ENCODE measurements at regions not wholly inside any gene's neighbourhood (a gene's known extent, or its start where the extent isn't known, plus 50 kb on each side); places are given as distances from the start of the nearest gene placed in this dataset.
"Not testable (repeated sequence)": the region's sequence is repeated elsewhere in the genome, so short reads cannot be mapped to it uniquely, and the experiment has no call there.

GRCh38 chr4:112954286-112954685 lies 95.2 kb upstream of the ANK2 start:
- no peak overlapping the region for H3K4me2 ChIP-seq (ENCODE audit: low read length)
- no peaks in the 10 kb centered on the region for H3K9me3 ChIP-seq (ENCODE audit: low read length)
- H3K27me3 ChIP-seq (ENCODE audit: insufficient read depth, low read depth, low read length) = no peaks in the 10 kb centered on the region
- H3F3A ChIP-seq (ENCODE audit: insufficient read depth, low read length, poor library complexity, severe bottlenecking) = no peaks in the 10 kb centered on the region
- H4K20me1 ChIP-seq (ENCODE audit: insufficient read depth) = no peaks in the 10 kb centered on the region
- no peaks in the 10 kb centered on the region for H3K9me2 ChIP-seq (ENCODE audit: insufficient read depth, low read length)
- no peaks in the 10 kb centered on the region for H3K36me3 ChIP-seq (ENCODE audit: insufficient read depth, low read length)
- H3K27ac ChIP-seq (ENCODE audit: low read length) = no peak overlapping the region
- no peaks in the 10 kb centered on the region for H3K79me2 ChIP-seq (replicated peaks; ENCODE audit: insufficient read depth, low read length)
- no peak overlapping the region for H3K4me3 ChIP-seq (ENCODE audit: low read length)
- TF ChIP-seq RAD21 (conservative IDR thresholded peaks at IDR 0.05) = no peak
- no peak for TF ChIP-seq CTCF (IDR thresholded peaks at IDR 0.05; ENCODE audit: poor library complexity, severe bottlenecking)
- no peak for TF ChIP-seq REST (IDR thresholded peaks at IDR 0.05; ENCODE audit: borderline replicate concordance)
- no peak for TF ChIP-seq EP300 (conservative IDR thresholded peaks at IDR 0.05; ENCODE audit: poor library complexity, severe bottlenecking)
- no peak for TF ChIP-seq TAF1 (IDR thresholded peaks at IDR 0.05; ENCODE audit: low read depth)
- TF ChIP-seq MXI1 (conservative IDR thresholded peaks at IDR 0.05; ENCODE audit: poor library complexity, severe bottlenecking) = no peak
- TF ChIP-seq POLR2AphosphoS5 (IDR thresholded peaks at IDR 0.05) = no peak
- no peak for TF ChIP-seq EZH2 (IDR thresholded peaks at IDR 0.05; ENCODE audit: borderline replicate concordance, insufficient read depth, low read length, poor library complexity, severe bottlenecking)
- TF ChIP-seq SMC3 (conservative IDR thresholded peaks at IDR 0.05; ENCODE audit: poor library complexity) = no peak
- no peak overlapping the region for H3K9ac ChIP-seq (ENCODE audit: low read length)
- no peak overlapping the region for H2AFZ ChIP-seq (ENCODE audit: low read depth, low read length)

DNA sequence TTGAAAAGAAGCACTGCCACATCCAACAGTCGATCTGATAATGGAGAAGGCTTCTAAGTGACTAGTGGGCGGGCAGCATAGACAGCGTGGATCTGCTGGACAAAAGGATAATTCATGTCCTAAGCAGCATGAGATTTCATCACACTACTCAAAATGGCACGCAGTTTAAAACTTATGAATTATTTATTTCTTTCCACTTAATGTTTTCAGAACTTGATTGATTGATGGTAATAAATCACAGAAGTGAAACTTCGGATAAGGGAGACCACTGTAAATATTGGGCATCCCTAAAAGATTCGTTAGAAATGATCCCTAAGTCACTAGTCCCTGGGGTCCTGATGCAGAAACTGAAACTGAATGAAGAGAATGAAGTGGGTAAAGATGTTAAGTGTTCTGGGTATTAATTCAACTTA lies 93.0 kb upstream of the ANK2 start:
- no peak overlapping the region for H3K9ac ChIP-seq (ENCODE audit: low read length)

GRCh38 chr4:112957764-112958163 lies 91.7 kb upstream of the ANK2 start:
- H3K4me2 ChIP-seq (ENCODE audit: low read length); H3K36me3 ChIP-seq (ENCODE audit: insufficient read depth, low read length); H3F3A ChIP-seq (ENCODE audit: insufficient read depth, low read length, poor library complexity, severe bottlenecking); H3K4me3 ChIP-seq (ENCODE audit: low read length); H3K27ac ChIP-seq (ENCODE audit: low read length); H3K9me3 ChIP-seq (ENCODE audit: low read length); H3K79me2 ChIP-seq (replicated peaks; ENCODE audit: insufficient read depth, low read length); H3K9me2 ChIP-seq (ENCODE audit: insufficient read depth, low read length); H3K9ac ChIP-seq (ENCODE audit: low read length); H4K20me1 ChIP-seq (ENCODE audit: insufficient read depth); H2AFZ ChIP-seq (ENCODE audit: low read depth, low read length); H3K27me3 ChIP-seq (ENCODE audit: insufficient read depth, low read depth, low read length): not testable (repeated sequence)

More for the DNA sequence above, 93.0 kb upstream of the ANK2 start:
- H3K36me3 ChIP-seq (ENCODE audit: insufficient read depth, low read length) = no peaks in the 10 kb centered on the region
- no peak overlapping the region for H3K4me2 ChIP-seq (ENCODE audit: low read length)
- H3K79me2 ChIP-seq (replicated peaks; ENCODE audit: insufficient read depth, low read length) = no peaks in the 10 kb centered on the region
- H3K9me3 ChIP-seq (ENCODE audit: low read length) = no peaks in the 10 kb centered on the region
- H3F3A ChIP-seq (ENCODE audit: insufficient read depth, low read length, poor library complexity, severe bottlenecking) = no peaks in the 10 kb centered on the region
- H3K4me3 ChIP-seq (ENCODE audit: low read length) = no peak overlapping the region
- no peaks in the 10 kb centered on the region for H3K9me2 ChIP-seq (ENCODE audit: insufficient read depth, low read length)
- TF ChIP-seq TAF1 (IDR thresholded peaks at IDR 0.05; ENCODE audit: low read depth) = no peak
- no peak for TF ChIP-seq SMC3 (conservative IDR thresholded peaks at IDR 0.05; ENCODE audit: poor library complexity)
- TF ChIP-seq POLR2AphosphoS5 (IDR thresholded peaks at IDR 0.05) = peak; percentile 77
- TF ChIP-seq REST (IDR thresholded peaks at IDR 0.05; ENCODE audit: borderline replicate concordance) = no peak
- TF ChIP-seq EP300 (conservative IDR thresholded peaks at IDR 0.05; ENCODE audit: poor library complexity, severe bottlenecking) = no peak
- H4K20me1 ChIP-seq (ENCODE audit: insufficient read depth) = no peaks in the 10 kb centered on the region
- no peak overlapping the region for H3K27ac ChIP-seq (ENCODE audit: low read length)
- H2AFZ ChIP-seq (ENCODE audit: low read depth, low read length) = no peak overlapping the region
- no peaks in the 10 kb centered on the region for H3K27me3 ChIP-seq (ENCODE audit: insufficient read depth, low read depth, low read length)

Measured in neural cell (in vitro differentiated cells).